HEK293T (cell line): ENCODE measurements at regions not wholly inside any gene's neighbourhood (a gene's known extent, or its start where the extent isn't known, plus 50 kb on each side); places are given as distances from the start of the nearest gene placed in this dataset.
"Not testable (repeated sequence)": the region's sequence is repeated elsewhere in the genome, so short reads cannot be mapped to it uniquely, and the experiment has no call there.

Source experiments
- CTCF ChIA-PET: fragments of 350-600 bp; formaldehyde crosslinking; extraction: SDS; loops from one replicate; lab custom pipeline; 2021; ENCODE audit warnings: antibody characterized with exemption, inconsistent platforms; lab: Yijun Ruan, JAX
- POLR2A ChIA-PET: fragments of 350-600 bp; formaldehyde crosslinking; extraction: SDS; loops from one replicate; lab custom pipeline; 2020; ENCODE audit warnings: antibody characterized with exemption, inconsistent platforms; lab: Yijun Ruan, JAX
- DNase-seq: peaks from one replicate; pipeline ENCODE4 v3.0.0; 2012; ENCODE audit warnings: mixed read lengths; ENCODE audit errors: extremely low spot score
- ARNT ChIP-seq: fragments of 450-650 bp; IDR thresholded peaks from 2 replicates; pipeline ENCODE4 v1.6.1; 2017; ENCODE audit warnings: mild to moderate bottlenecking
- BHLHE40 ChIP-seq: fragments of 450-650 bp; IDR thresholded peaks from 2 replicates; pipeline ENCODE4 v1.6.1; 2016; ENCODE audit warnings: mild to moderate bottlenecking, moderate library complexity, borderline replicate concordance
- CTBP1 ChIP-seq: fragments of 450-650 bp; IDR thresholded peaks from 2 replicates; pipeline ENCODE4 v1.6.1; 2016; ENCODE audit warnings: borderline replicate concordance
- FOXA1 ChIP-seq: fragments of 450-650 bp; IDR thresholded peaks from 2 replicates; pipeline ENCODE4 v1.6.1; 2016; ENCODE audit warnings: mild to moderate bottlenecking
- FOXK2 ChIP-seq: fragments of 450-650 bp; IDR thresholded peaks from 2 replicates; pipeline ENCODE4 v1.6.1; 2016; ENCODE audit warnings: mild to moderate bottlenecking
- FOXM1 ChIP-seq: fragments of 450-650 bp; IDR thresholded peaks from 2 replicates; pipeline ENCODE4 v1.6.1; 2017; ENCODE audit warnings: mild to moderate bottlenecking, borderline replicate concordance
- HDGF ChIP-seq: fragments of 450-650 bp; IDR thresholded peaks from 2 replicates; pipeline ENCODE4 v1.6.1; 2017; ENCODE audit warnings: antibody characterized with exemption, borderline replicate concordance
- L3MBTL2 ChIP-seq: fragments of 450-650 bp; conservative IDR thresholded peaks from 2 replicates; pipeline ENCODE4 v1.6.1; 2016; ENCODE audit warnings: mild to moderate bottlenecking
- LEF1 ChIP-seq: fragments of 450-650 bp; IDR thresholded peaks from 2 replicates; pipeline ENCODE4 v1.6.1; 2017; ENCODE audit warnings: mild to moderate bottlenecking, borderline replicate concordance
- NFRKB ChIP-seq: fragments of 450-650 bp; IDR thresholded peaks from 2 replicates; pipeline ENCODE4 v1.6.1; 2016; ENCODE audit warnings: mild to moderate bottlenecking, moderate library complexity
- PKNOX1 ChIP-seq: fragments of 450-650 bp; IDR thresholded peaks from 2 replicates; pipeline ENCODE4 v1.6.1; 2016
- SP1 ChIP-seq: fragments of 450-650 bp; IDR thresholded peaks from 2 replicates; pipeline ENCODE4 v1.6.1; 2017
- SUZ12 ChIP-seq: fragments of 450-650 bp; IDR thresholded peaks from 2 replicates; pipeline ENCODE4 v1.6.1; 2016; ENCODE audit warnings: mild to moderate bottlenecking
- TARDBP ChIP-seq: fragments of 450-650 bp; IDR thresholded peaks from 2 replicates; pipeline ENCODE4 v1.6.1; 2016
- ZNF384 ChIP-seq: fragments of 450-650 bp; IDR thresholded peaks from 2 replicates; pipeline ENCODE4 v1.6.1; 2016

DNA sequence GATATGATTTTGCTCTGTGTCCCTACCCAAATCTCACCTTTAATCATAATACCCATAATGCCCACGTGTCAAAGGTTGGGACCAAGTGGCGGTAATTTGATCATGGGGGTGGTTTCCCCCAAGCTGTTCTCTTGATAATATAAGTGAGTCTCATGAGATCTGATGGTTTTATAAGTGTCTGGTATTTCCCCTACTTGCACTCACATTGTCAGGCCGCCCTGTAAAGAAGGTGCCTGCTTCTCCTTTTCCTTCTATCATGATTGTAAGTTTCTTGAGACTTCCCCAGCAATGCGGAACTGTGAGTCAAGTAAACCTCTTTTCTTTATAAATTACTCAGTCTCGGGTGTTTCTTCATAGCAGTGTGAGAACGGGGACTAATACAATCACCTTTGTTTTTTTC lies 279.8 kb downstream of the ARPP21 start:
- TF ChIP-seq TARDBP, result no peak
- no peak for TF ChIP-seq NFRKB
- TF ChIP-seq FOXA1, result no peak
- no peak for TF ChIP-seq BHLHE40
- TF ChIP-seq FOXM1, result no peak
- TF ChIP-seq SUZ12, result no peak

GRCh38 chr3:35921718-35922117 lies 282.4 kb downstream of the ARPP21 start:
- TF ChIP-seq FOXA1 (no peak), L3MBTL2 (no peak), LEF1 (no peak), FOXK2 (no peak), SUZ12 (no peak), CTBP1 (no peak), ZNF384 (no peak), TARDBP (no peak), ARNT (no peak), FOXM1 (no peak)
- ChIA-PET CTCF (no interaction called here), POLR2A (no interaction called here)
- no peak for DNase-seq

More for the DNA sequence above, 279.8 kb downstream of the ARPP21 start:
- ChIA-PET CTCF (no interaction called here), POLR2A (no interaction called here)
- DNase-seq, result no peak

- POLR2A ChIA-PET, CTCF ChIA-PET, DNase-seq: not testable (repeated sequence)
These were observed 284.7 kb downstream of the ARPP21 start for GRCh38 chr3:35924070-35924469.

DNA sequence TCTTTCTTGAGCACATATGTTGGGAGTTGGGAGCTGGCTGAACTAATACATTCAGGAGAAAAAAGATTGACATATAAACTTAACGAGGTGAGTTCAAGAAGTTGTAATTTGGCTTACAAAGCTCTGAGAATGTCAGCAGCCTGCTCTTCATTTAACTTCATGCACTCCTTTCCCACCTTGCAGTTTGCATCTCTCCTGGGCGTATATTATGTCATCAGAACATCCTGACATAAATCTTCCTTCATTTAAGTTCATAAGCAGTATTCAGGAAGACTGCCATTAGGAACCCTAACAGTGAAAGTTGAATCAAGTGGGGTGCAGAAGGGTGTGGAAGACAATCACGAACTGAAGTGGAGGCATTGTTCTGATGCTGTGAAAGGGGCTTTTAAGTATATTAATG lies 288.1 kb downstream of the ARPP21 start:
- TF ChIP-seq CTBP1 (no peak), SP1 (no peak), TARDBP (no peak), FOXM1 (no peak), LEF1 (no peak), FOXA1 (no peak)
- no peak for DNase-seq
- ChIA-PET CTCF (interaction anchor here (1.0 kb wide), 1 partner anchor 19 kb away, joined by 3 read pairs; no protein-coding TSS in a partner anchor), POLR2A (no interaction called here)

DNA sequence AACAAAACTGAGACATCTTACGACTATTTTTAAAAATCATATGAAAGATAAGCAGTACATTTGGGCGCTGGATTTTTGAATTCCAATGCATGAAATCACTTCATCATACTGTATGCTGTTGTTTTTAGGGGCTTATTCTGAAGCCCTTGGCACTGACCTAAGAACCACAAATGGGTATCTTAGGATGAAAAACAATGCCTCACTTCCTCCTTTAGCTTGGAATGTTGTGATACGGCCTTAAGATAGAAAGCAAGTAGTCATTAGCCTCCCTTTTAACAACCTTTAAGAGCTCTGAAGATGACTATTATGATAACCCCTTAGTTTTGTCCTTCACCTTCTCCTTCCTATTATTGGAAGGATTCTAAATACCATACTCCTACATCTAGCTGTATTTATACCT lies 289.8 kb downstream of the ARPP21 start:
- CTCF ChIA-PET, result no interaction called here
- TF ChIP-seq HDGF, result no peak
- no peak for TF ChIP-seq BHLHE40
- no peak for TF ChIP-seq SP1
- TF ChIP-seq NFRKB, result no peak
- TF ChIP-seq TARDBP, result no peak
- TF ChIP-seq PKNOX1, result no peak
- no peak for TF ChIP-seq CTBP1
- no peak for TF ChIP-seq FOXM1
- TF ChIP-seq LEF1, result no peak
- POLR2A ChIA-PET, result no interaction called here
- DNase-seq, result no peak

DNA sequence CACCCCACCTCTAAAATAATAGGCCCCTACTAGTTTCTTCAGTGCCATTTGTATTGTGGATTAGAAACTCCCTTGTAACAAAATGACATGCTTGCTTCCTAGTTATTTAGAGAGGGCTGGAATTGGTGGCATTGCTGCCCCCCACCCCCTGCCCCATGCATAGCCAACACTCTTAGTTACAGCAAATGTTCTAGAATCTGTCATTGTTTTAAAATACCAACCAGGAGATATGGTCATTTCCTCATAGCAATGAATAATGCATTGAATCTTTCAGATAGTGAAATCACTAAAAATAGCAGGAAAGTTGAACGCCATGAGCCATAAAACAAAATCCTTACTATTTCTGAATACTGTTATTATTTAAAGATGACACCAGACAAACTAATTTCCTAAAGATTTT lies 292.5 kb downstream of the ARPP21 start:
- TF ChIP-seq BHLHE40 (no peak), NFRKB (no peak), CTBP1 (no peak), FOXK2 (no peak), SUZ12 (no peak), TARDBP (no peak), HDGF (no peak), LEF1 (no peak)
- ChIA-PET CTCF (no interaction called here), POLR2A (no interaction called here)
- DNase-seq, result no peak

DNA sequence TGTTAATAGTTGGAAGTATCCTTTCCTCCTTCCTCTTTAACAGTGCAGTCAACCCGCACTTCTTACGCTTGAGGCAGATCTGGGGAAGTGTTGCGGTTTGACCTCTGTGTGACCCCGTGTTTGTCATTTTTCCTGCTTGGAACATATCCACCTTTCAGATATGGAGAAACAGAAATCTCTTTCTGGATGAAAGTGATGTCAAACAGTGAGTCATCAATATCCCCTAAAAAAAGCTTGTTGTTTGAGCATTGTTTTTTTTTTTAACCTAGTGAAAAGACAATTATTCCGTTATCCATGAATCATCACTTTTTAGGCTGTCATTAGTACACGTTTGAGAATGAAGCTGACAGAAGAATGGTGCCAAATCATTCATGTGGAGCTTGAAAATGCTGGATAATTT lies 293.7 kb downstream of the ARPP21 start:
- CTCF ChIA-PET, result no interaction called here
- POLR2A ChIA-PET, result no interaction called here
- no peak for DNase-seq
- no peak for TF ChIP-seq HDGF
- no peak for TF ChIP-seq LEF1
- TF ChIP-seq ZNF384, result no peak

- ChIA-PET POLR2A (no interaction called here), CTCF (no interaction called here)
- no peak for DNase-seq
- TF ChIP-seq PKNOX1 (no peak), HDGF (no peak), FOXK2 (no peak), L3MBTL2 (no peak), LEF1 (no peak)
These were observed 297.2 kb downstream of the ARPP21 start for GRCh38 chr3:35936571-35936970.
